ENCODE measurements at regions not wholly inside any gene's neighbourhood (a gene's known extent, or its start where the extent isn't known, plus 50 kb on each side); places are given as distances from the start of the nearest gene placed in this dataset.

GRCh38 chr20:47956268-47956995 lies 171.2 kb upstream of the SULF2 start (continued):
- TF ChIP-seq ZNF592 (IDR thresholded peaks at IDR 0.05), result no peak
- TF ChIP-seq TAF1 (IDR thresholded peaks at IDR 0.05; ENCODE audit: borderline replicate concordance, low read depth, low read length), result no peak
- TF ChIP-seq ZNF274 (IDR thresholded peaks at IDR 0.05; ENCODE audit: insufficient read depth, insufficient read length), result no peak
- TF ChIP-seq HDGF (IDR thresholded peaks at IDR 0.05), result no peak
- no peak for TF ChIP-seq EGR1 (IDR thresholded peaks at IDR 0.05; ENCODE audit: borderline replicate concordance in 1 of 2, low read depth in 2 of 2, low read length in 2 of 2)

- POLR2A ChIA-PET, result no interaction called here
- ATAC-seq (no peak), DNase-seq (ENCODE audit: low read depth, low spot score) (no peak), FAIRE-seq (no peak)
- H3K4me3 ChIP-seq, result no peak overlapping the region
- CTCF ChIA-PET, result no interaction called here
- H3K4me2 ChIP-seq (ENCODE audit: control insufficient read depth, insufficient read depth), result no peak overlapping the region
- H3K27ac ChIP-seq (ENCODE audit: control insufficient read depth, insufficient read depth), result no peak overlapping the region
- 4% methylated on average over 6 of the region's 6 CpGs for WGBS (ENCODE audit: insufficient coverage, insufficient replicate concordance, low lambda C conversion rate, missing lambda C conversion rate)
- no peaks in the 10 kb centered on the region for H3K9me3 ChIP-seq (replicated peaks; ENCODE audit: control insufficient read depth, insufficient read depth, low read length)
- no peak overlapping the region for H2AFZ ChIP-seq (ENCODE audit: control insufficient read depth, low read depth, low read length)
- no peak overlapping the region for H3K9ac ChIP-seq (ENCODE audit: control insufficient read depth, insufficient read depth, low read length)
- BruUV-seq (replicated peaks), result no TSS peak
- SMC1A ChIA-PET (ENCODE audit: uncharacterized antibody, unreplicated experiment), result no interaction called here
- intact Hi-C loops (cut with micrococcal nuclease; ENCODE audit: unreplicated experiment), result no loop called here
- no peaks in the 10 kb centered on the region for H4K20me1 ChIP-seq (ENCODE audit: control insufficient read depth, insufficient read depth)
- in situ Hi-C loops (cut with MboI), result no loop called here
- no peaks in the 10 kb centered on the region for H3K4me1 ChIP-seq (ENCODE audit: control insufficient read depth, insufficient read depth, low read length)
- no peaks in the 10 kb centered on the region for H3K36me3 ChIP-seq (ENCODE audit: control insufficient read depth in 2 of 2, insufficient read depth in 2 of 2, low read length in 1 of 2)
- RAD21 ChIA-PET (ENCODE audit: unreplicated experiment), result no interaction called here
- H3K79me2 ChIP-seq (ENCODE audit: control insufficient read depth, insufficient read depth, low read length), result no peaks in the 10 kb centered on the region
- H3K27me3 ChIP-seq (replicated peaks in 1 of 2; ENCODE audit: control insufficient read depth in 2 of 2, insufficient read depth in 2 of 2, low read length in 1 of 2), result peaks cover 0 to 2% of the 10 kb centered on the region in 2 experiments; a peak in 2 of 4 replicates
- TF ChIP-seq PML (IDR thresholded peaks at IDR 0.05; ENCODE audit: low read length) (no peak), EZH2 (IDR thresholded peaks at IDR 0.05; ENCODE audit: borderline replicate concordance, control insufficient read depth, low read depth, low read length) (no peak)
Measured at GRCh38 chr20:47953471-47953870, 168.2 kb upstream of the SULF2 start.
